Erythroblast (primary cell): ENCODE measurements at regions not wholly inside any gene's neighbourhood (a gene's known extent, or its start where the extent isn't known, plus 50 kb on each side); places are given as distances from the start of the nearest gene placed in this dataset.

ENCODE experiments used
- GATA1 ChIP-seq: IDR thresholded peaks from 2 replicates; pipeline ENCODE4 v1.6.1; 2011; ENCODE audit warnings: low read depth, mild to moderate bottlenecking, control low read depth, low read length, moderate library complexity
- POLR2A ChIP-seq: IDR thresholded peaks from 2 replicates; pipeline ENCODE4 v1.6.1; 2011; ENCODE audit warnings: mild to moderate bottlenecking, low read length

GRCh38 chr16:49017501-49017900, 264.1 kb downstream of the CBLN1 start:
- no peak for TF ChIP-seq POLR2A
- TF ChIP-seq GATA1 = no peak
